Astrocyte (in vitro differentiated cells and primary cell): ENCODE measurements at regions not wholly inside any gene's neighbourhood (a gene's known extent, or its start where the extent isn't known, plus 50 kb on each side); places are given as distances from the start of the nearest gene placed in this dataset.

Experiments
- EZH2 ChIP-seq: IDR thresholded peaks from 2 replicates; pipeline ENCODE4 v1.6.1; 2012; ENCODE audit warnings: mild to moderate bottlenecking, low read length, inconsistent platforms; ENCODE audit not compliant: insufficient read depth
- TF ChIP-seq, protein P1 (sequence below): IDR thresholded peaks from 2 replicates; pipeline ENCODE4 v1.5.1; 2011; ENCODE audit warnings: low read depth, mild to moderate bottlenecking, inconsistent platforms, low read length, moderate library complexity; ENCODE audit not compliant: insufficient read depth

DNA sequence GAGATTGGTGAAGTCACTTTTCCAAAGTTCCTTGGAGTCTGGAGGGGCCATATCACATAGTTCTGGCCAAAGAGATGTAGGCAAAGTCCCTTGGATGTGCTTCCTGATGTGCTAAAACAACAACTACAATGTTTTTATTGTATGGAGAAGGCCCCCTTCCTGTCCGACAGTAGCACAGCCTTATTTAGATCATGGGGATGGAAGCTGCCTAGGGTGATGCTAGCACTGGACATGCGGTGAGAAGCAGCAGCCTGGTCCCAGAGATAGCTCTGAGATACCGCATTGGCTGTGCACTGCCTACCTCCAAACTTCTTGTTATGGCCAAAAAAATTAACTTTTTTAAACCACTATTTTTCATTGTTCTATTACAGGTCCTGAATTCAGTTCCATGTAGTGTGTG, 137.6 kb downstream of the AQP9 start:
- TF ChIP-seq, protein P1, sequence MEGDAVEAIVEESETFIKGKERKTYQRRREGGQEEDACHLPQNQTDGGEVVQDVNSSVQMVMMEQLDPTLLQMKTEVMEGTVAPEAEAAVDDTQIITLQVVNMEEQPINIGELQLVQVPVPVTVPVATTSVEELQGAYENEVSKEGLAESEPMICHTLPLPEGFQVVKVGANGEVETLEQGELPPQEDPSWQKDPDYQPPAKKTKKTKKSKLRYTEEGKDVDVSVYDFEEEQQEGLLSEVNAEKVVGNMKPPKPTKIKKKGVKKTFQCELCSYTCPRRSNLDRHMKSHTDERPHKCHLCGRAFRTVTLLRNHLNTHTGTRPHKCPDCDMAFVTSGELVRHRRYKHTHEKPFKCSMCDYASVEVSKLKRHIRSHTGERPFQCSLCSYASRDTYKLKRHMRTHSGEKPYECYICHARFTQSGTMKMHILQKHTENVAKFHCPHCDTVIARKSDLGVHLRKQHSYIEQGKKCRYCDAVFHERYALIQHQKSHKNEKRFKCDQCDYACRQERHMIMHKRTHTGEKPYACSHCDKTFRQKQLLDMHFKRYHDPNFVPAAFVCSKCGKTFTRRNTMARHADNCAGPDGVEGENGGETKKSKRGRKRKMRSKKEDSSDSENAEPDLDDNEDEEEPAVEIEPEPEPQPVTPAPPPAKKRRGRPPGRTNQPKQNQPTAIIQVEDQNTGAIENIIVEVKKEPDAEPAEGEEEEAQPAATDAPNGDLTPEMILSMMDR: no peak
- TF ChIP-seq EZH2: no peak
